Kidney (tissue), 13 donors: ENCODE measurements at regions not wholly inside any gene's neighbourhood (a gene's known extent, or its start where the extent isn't known, plus 50 kb on each side); places are given as distances from the start of the nearest gene placed in this dataset.

ENCODE experiments used
- DNase-seq, 5 donors: peaks; one replicate each; pipeline ENCODE4 v3.0.0-alpha.2; 2013 to 2020
- FAIRE-seq: peaks from 2 replicates; lab custom pipeline; 2012; peaks lifted over from hg19 to GRCh38; lab: Jason Lieb, UNC
- H3K27ac ChIP-seq, 2 donors: one replicate each; pipeline ENCODE4 v1.7.0; 2013; ENCODE audit warnings: low read depth in 2 of 2, low read length in 2 of 2, inconsistent platforms in 1 of 2
- H3K27me3 ChIP-seq: one replicate; pipeline ENCODE4 v1.7.1; 2013; ENCODE audit warnings: low read length, inconsistent platforms; ENCODE audit not compliant: control insufficient read depth, insufficient read depth
- H3K36me3 ChIP-seq, 3 donors: one replicate each; pipeline versions ENCODE4 v1.7.0 to v1.7.1; 2013; ENCODE audit warnings: low read length in 3 of 3, control low read depth in 1 of 3, inconsistent platforms in 1 of 3; ENCODE audit not compliant: insufficient read depth in 3 of 3, control insufficient read depth in 2 of 3
- H3K4me1 ChIP-seq, 3 donors: one replicate each; pipeline versions ENCODE4 v1.7.0 to v1.7.1; 2013; ENCODE audit warnings: low read length in 3 of 3, inconsistent platforms in 1 of 3, low read depth in 1 of 3; ENCODE audit not compliant: control insufficient read depth in 2 of 3, insufficient read depth in 2 of 3
- H3K4me3 ChIP-seq, 3 donors: one replicate each; pipeline versions ENCODE4 v1.7.0 to v1.8.1; 2013; ENCODE audit warnings: low read length in 3 of 3, control low read depth in 1 of 3, inconsistent platforms in 1 of 3
- H3K9ac ChIP-seq, 3 donors: one replicate each; pipeline versions ENCODE4 v1.7.0 to v1.7.1; 2013; ENCODE audit warnings: low read length in 3 of 3, control low read depth in 1 of 3, inconsistent platforms in 1 of 3
- H3K9me3 ChIP-seq, 3 donors: one replicate each; pipeline versions ENCODE4 v1.7.0 to v1.7.1; 2013; ENCODE audit warnings: low read length in 3 of 3, control low read depth in 1 of 3, inconsistent platforms in 1 of 3; ENCODE audit not compliant: control insufficient read depth in 2 of 3, insufficient read depth in 1 of 3
- CTCF ChIP-seq: IDR thresholded peaks from 3 replicates; pipeline ENCODE4 v1.5.1; 2012; ENCODE audit warnings: mild to moderate bottlenecking, moderate library complexity, borderline replicate concordance; ENCODE audit not compliant: insufficient read depth; ENCODE audit errors: extremely low read depth
- intact Hi-C: fragments of 100-400 bp; cut with DNase I; formaldehyde crosslinking; loops from one replicate; pipeline ENCODE4 v1.11.1; 2022
- donor health status: control.
- donor health status: control.
- donor health status: control.
- donor health status: control.
- donor health status: control.
- donor health status: DM: yes; HTN: yes; CAD: no.
- donor health status: Normal renal cell carcinoma (clear cell type).

- Histone ChIP-seq H3K27me3 (no peaks in the 10 kb centered on the region), H3K36me3 (no peaks in the 10 kb centered on the region), H3K9ac (no peak overlapping the region), H3K4me1 (no peaks in the 10 kb centered on the region), H3K4me3 (no peak overlapping the region), H3K9me3 (no peaks in the 10 kb centered on the region), H3K27ac (no peak overlapping the region)
- FAIRE-seq = no peak
- intact Hi-C loops = no loop called here
- no peak for DNase-seq
- TF ChIP-seq CTCF = no peak
These were observed 205.0 kb upstream of the STAC start for GRCh38 chr3:36175113-36175812.

- H3K27me3 ChIP-seq = no peaks in the 10 kb centered on the region
- intact Hi-C loops = no loop called here
- no peak for TF ChIP-seq CTCF
- FAIRE-seq (no peak), DNase-seq (no peak)
- H3K9me3 ChIP-seq = no peaks in the 10 kb centered on the region
- no peaks in the 10 kb centered on the region for H3K36me3 ChIP-seq
- no peak overlapping the region for H3K27ac ChIP-seq
- H3K4me3 ChIP-seq = no peak overlapping the region
- no peaks in the 10 kb centered on the region for H3K4me1 ChIP-seq
- H3K9ac ChIP-seq = no peak overlapping the region
These were observed 204.3 kb upstream of the STAC start for GRCh38 chr3:36175916-36176461.

GRCh38 chr3:36178018-36178417 is 202.3 kb upstream of the STAC start:
- FAIRE-seq = no peak
- no peak for TF ChIP-seq CTCF
- no peaks in the 10 kb centered on the region for H3K36me3 ChIP-seq
- H3K27me3 ChIP-seq = no peaks in the 10 kb centered on the region
- no peaks in the 10 kb centered on the region for H3K4me1 ChIP-seq
- intact Hi-C loops = no loop called here
- H3K4me3 ChIP-seq = no peak overlapping the region
- no peak overlapping the region for H3K9ac ChIP-seq
- no peak overlapping the region for H3K27ac ChIP-seq
- no peaks in the 10 kb centered on the region for H3K9me3 ChIP-seq
- DNase-seq = no peak
